Lung (tissue), 11 donors: ENCODE measurements at regions not wholly inside any gene's neighbourhood (a gene's known extent, or its start where the extent isn't known, plus 50 kb on each side); places are given as distances from the start of the nearest gene placed in this dataset.

ENCODE experiments used
- ATAC-seq: fragments of 200-7000 bp; cut with Tn5 transposase; one replicate; pipeline ENCODE4 v1.9.1; 2020; ENCODE audit warnings: moderate number of reproducible peaks; ENCODE audit not compliant: insufficient read depth, low FRiP score
- DNase-seq, 3 donors: peaks; one replicate each; pipeline ENCODE4 v3.0.0-alpha.2; 2013 to 2017
- H3K27ac ChIP-seq, 2 donors: one replicate each; pipeline ENCODE4 v1.5.1; 2013; ENCODE audit warnings: mild to moderate bottlenecking in 2 of 2, moderate library complexity in 2 of 2, control low read depth in 1 of 2, inconsistent platforms in 1 of 2, low read depth in 1 of 2, low read length in 1 of 2
- H3K27me3 ChIP-seq, 3 donors: one replicate each; pipeline ENCODE4 v1.5.1; 2013; ENCODE audit warnings: low read length in 2 of 3; ENCODE audit not compliant: control insufficient read depth in 3 of 3, insufficient read depth in 3 of 3
- H3K36me3 ChIP-seq, 4 donors: one replicate each; pipeline ENCODE4 v1.5.1; 2013; ENCODE audit warnings: low read length in 4 of 4, mild to moderate bottlenecking in 1 of 4, moderate library complexity in 1 of 4; ENCODE audit not compliant: control insufficient read depth in 4 of 4, insufficient read depth in 4 of 4
- H3K4me1 ChIP-seq, 5 donors: one replicate each; pipeline ENCODE4 v1.5.1; 2013; ENCODE audit warnings: low read length in 5 of 5, mild to moderate bottlenecking in 2 of 5, moderate library complexity in 1 of 5; ENCODE audit not compliant: control insufficient read depth in 5 of 5, insufficient read depth in 5 of 5
- H3K4me3 ChIP-seq: one replicate; pipeline ENCODE4 v1.5.1; 2013; ENCODE audit warnings: mild to moderate bottlenecking, control low read depth, moderate library complexity
- H3K9ac ChIP-seq, 2 donors: one replicate each; pipeline ENCODE4 v1.5.1; 2013; ENCODE audit warnings: low read length in 2 of 2, control low read depth in 1 of 2; ENCODE audit not compliant: insufficient read depth in 1 of 2
- H3K9me3 ChIP-seq, 4 donors: one replicate each; pipeline ENCODE4 v1.5.1; 2013; ENCODE audit warnings: low read length in 3 of 4, mild to moderate bottlenecking in 1 of 4, moderate library complexity in 1 of 4; ENCODE audit not compliant: control insufficient read depth in 4 of 4, insufficient read depth in 3 of 4
- WGBS, 2 donors: extraction: QIAGEN DNeasy Blood & Tissue Kit; methylation state at CpG; one replicate each; pipeline ENCODE4 v1.1.7; 2013; 5-methylcytosine and 5-hydroxymethylcytosine counted together
- TF ChIP-seq, protein P1 (sequence below): IDR thresholded peaks from 2 replicates; pipeline ENCODE4 v1.5.1; 2012; ENCODE audit warnings: mild to moderate bottlenecking; ENCODE audit errors: control extremely low read depth, extremely low read depth
- donor health status: control.
- donor health status: control.
- donor health status: Bipolar disorder and iron deficiency.
- donor health status: healthy.
- donor health status: DM: yes; HTN: yes; CAD: no.

- TF ChIP-seq, protein P1, sequence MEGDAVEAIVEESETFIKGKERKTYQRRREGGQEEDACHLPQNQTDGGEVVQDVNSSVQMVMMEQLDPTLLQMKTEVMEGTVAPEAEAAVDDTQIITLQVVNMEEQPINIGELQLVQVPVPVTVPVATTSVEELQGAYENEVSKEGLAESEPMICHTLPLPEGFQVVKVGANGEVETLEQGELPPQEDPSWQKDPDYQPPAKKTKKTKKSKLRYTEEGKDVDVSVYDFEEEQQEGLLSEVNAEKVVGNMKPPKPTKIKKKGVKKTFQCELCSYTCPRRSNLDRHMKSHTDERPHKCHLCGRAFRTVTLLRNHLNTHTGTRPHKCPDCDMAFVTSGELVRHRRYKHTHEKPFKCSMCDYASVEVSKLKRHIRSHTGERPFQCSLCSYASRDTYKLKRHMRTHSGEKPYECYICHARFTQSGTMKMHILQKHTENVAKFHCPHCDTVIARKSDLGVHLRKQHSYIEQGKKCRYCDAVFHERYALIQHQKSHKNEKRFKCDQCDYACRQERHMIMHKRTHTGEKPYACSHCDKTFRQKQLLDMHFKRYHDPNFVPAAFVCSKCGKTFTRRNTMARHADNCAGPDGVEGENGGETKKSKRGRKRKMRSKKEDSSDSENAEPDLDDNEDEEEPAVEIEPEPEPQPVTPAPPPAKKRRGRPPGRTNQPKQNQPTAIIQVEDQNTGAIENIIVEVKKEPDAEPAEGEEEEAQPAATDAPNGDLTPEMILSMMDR, result no peak
- 70 to 81% methylated on average over 6 of the region's 6 CpGs for WGBS, 2 donors
- no peaks in the 10 kb centered on the region for H3K4me1 ChIP-seq
- H3K36me3 ChIP-seq, result no peaks in the 10 kb centered on the region
- H3K4me3 ChIP-seq, result no peak overlapping the region
- H3K27me3 ChIP-seq, result no peaks in the 10 kb centered on the region
- DNase-seq (no peak), ATAC-seq (no peak)
- peaks cover 0 to 2% (median 0%) of the 10 kb centered on the region in 4 donors for H3K9me3 ChIP-seq
- no peak overlapping the region for H3K9ac ChIP-seq
- H3K27ac ChIP-seq, result no peak overlapping the region
Observed at GRCh38 chr9:118891213-118891612, 478.0 kb downstream of the BRINP1 start.

DNA sequence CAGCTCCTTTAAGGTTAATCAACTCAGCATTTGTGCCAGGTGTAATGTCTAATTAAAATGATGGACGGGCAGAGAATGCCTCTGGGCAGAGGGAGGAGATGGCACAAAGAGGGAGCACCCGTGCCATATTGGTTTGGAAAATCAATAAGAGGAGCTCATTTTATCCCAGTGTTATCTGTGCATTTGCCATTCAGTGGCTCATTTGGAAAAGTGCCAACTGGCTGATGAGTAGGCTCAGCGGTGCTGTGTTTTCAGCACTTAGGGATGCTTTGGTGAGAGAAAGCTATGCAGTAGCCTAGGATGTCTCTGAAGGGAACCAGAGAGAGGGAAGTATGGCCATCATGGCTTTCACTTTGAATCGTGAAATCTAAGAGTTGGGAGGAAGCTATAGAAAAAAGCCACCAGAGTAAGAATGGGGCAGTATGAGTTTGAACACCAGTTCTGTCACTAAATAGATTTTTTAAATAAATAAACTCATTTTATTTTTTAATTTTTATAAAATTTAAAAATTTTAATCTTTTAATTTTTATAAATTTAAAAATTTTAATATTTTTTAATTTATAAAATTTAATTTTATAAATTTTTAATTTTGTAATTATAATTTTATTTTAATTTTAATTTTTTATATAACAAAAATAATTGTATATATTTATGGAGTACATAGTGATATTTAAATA, 472.8 kb downstream of the BRINP1 start:
- Histone ChIP-seq H3K27ac (no peak overlapping the region), H3K9me3 (no peaks in the 10 kb centered on the region), H3K36me3 (no peaks in the 10 kb centered on the region), H3K4me1 (no peaks in the 10 kb centered on the region), H3K9ac (no peak overlapping the region), H3K4me3 (no peak overlapping the region), H3K27me3 (no peaks in the 10 kb centered on the region)
- 85 to 88% methylated on average over 4 of the region's 4 CpGs for WGBS, 2 donors
- ATAC-seq (no peak), DNase-seq (no peak)
- TF ChIP-seq, protein P1, result no peak

GRCh38 chr9:118918180-118918579, 451.1 kb downstream of the BRINP1 start:
- TF ChIP-seq, protein P1, result no peak
- Histone ChIP-seq H3K27ac (no peak overlapping the region), H3K9ac (no peak overlapping the region), H3K4me1 (no peaks in the 10 kb centered on the region), H3K27me3 (no peaks in the 10 kb centered on the region), H3K9me3 (peaks cover 0 to 14% (median 3%) of the 10 kb centered on the region in 4 donors), H3K36me3 (no peaks in the 10 kb centered on the region), H3K4me3 (no peak overlapping the region)
- DNase-seq, result no peak
- ATAC-seq, result no peak

- no peak for DNase-seq
- H3K36me3 ChIP-seq, result no peaks in the 10 kb centered on the region
Observed at GRCh38 chr9:118928722-118929121, 440.5 kb downstream of the BRINP1 start.

More at GRCh38 chr9:118928722-118929121, 440.5 kb downstream of the BRINP1 start:
- ATAC-seq, result no peak
- no peaks in the 10 kb centered on the region for H3K27me3 ChIP-seq
- H3K4me1 ChIP-seq, result no peaks in the 10 kb centered on the region
- H3K4me3 ChIP-seq, result no peak overlapping the region
- WGBS, 2 donors, result 36 to 49% methylated on average over 2 of the region's 2 CpGs
- H3K9ac ChIP-seq, result no peak overlapping the region
- no peaks in the 10 kb centered on the region for H3K9me3 ChIP-seq
- TF ChIP-seq, protein P1, result no peak
- H3K27ac ChIP-seq, result no peak overlapping the region
